GM12865 (cell line): ENCODE measurements at regions not wholly inside any gene's neighbourhood (a gene's known extent, or its start where the extent isn't known, plus 50 kb on each side); places are given as distances from the start of the nearest gene placed in this dataset.

ENCODE experiments used
- DNase-seq: peaks from one replicate; pipeline ENCODE4 v3.0.0; 2010; ENCODE audit warnings: low read depth
- H3K4me3 ChIP-seq: 2 replicates; pipeline ENCODE4 v1.5.1; 2011; ENCODE audit warnings: mild to moderate bottlenecking, low read depth, low read length, control low read depth
- TF ChIP-seq, protein P1 (sequence below): IDR thresholded peaks from 2 replicates; pipeline ENCODE4 v1.5.1; 2011; ENCODE audit warnings: low read length, control low read depth, low read depth, inconsistent platforms; ENCODE audit not compliant: insufficient read depth; ENCODE audit errors: missing control alignments

DNA sequence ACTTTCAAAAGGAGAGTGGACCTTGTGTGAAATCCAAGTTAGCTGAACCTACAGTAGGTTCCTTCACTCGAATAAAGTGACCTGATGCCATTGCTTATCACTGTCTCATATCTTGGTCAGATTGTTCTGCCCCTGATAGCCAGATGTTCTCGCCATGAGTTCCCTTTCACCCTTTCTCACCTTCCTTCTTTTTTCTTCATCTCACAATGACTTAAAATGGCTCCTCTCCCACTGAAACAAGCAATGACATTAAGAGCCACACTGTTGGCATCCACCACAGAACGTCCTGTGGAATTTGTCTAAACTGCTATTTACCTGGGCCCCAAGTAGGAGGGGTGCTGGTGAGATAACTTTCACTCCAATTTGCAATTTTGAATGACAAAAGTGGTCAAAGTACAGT, 227.6 kb upstream of the PPP1R2C start:
- TF ChIP-seq, protein P1, sequence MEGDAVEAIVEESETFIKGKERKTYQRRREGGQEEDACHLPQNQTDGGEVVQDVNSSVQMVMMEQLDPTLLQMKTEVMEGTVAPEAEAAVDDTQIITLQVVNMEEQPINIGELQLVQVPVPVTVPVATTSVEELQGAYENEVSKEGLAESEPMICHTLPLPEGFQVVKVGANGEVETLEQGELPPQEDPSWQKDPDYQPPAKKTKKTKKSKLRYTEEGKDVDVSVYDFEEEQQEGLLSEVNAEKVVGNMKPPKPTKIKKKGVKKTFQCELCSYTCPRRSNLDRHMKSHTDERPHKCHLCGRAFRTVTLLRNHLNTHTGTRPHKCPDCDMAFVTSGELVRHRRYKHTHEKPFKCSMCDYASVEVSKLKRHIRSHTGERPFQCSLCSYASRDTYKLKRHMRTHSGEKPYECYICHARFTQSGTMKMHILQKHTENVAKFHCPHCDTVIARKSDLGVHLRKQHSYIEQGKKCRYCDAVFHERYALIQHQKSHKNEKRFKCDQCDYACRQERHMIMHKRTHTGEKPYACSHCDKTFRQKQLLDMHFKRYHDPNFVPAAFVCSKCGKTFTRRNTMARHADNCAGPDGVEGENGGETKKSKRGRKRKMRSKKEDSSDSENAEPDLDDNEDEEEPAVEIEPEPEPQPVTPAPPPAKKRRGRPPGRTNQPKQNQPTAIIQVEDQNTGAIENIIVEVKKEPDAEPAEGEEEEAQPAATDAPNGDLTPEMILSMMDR = no peak
- DNase-seq = no peak
- H3K4me3 ChIP-seq = no peak overlapping the region

DNA sequence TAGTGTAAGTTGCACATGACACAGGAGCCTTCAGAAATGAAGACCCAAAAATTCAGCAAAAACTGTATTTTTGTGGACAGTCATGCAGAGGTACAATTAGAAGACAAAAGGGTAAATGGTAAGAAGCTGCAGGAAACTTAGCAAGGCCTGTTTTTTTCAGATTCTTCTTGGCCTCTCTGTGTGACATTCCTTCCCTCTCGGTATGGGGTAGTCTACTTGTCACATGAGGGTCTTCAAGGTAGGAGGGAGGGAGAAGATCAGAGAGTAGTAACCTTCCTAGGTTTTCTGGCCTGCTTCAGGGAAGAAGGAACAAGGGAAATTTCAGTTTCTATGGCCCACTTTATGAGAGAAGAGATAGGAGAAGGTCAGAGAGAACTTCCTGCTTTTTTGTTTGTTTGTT, 230.4 kb upstream of the PPP1R2C start:
- DNase-seq = no peak
- no peak overlapping the region for H3K4me3 ChIP-seq
- TF ChIP-seq, protein P1 = no peak

DNA sequence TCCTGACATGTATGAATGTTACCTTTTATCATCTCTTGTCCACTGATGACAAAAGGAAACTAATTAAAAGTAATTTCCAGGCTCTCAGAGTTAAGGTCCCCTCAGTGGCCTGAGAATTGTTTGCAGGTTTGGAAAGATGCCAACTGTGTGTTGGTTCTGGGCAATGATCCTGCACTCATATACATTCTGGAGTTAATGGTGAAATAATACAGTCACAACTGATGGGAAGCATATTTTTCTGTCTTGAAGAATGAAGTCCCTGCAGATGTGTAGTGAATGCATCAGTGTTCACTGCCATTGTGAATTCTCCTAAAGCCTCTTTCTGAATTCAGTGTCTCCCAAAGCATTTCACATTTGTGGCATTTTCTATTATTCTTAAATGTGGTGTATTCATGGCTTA, 238.1 kb upstream of the PPP1R2C start:
- TF ChIP-seq, protein P1 = no peak

DNA sequence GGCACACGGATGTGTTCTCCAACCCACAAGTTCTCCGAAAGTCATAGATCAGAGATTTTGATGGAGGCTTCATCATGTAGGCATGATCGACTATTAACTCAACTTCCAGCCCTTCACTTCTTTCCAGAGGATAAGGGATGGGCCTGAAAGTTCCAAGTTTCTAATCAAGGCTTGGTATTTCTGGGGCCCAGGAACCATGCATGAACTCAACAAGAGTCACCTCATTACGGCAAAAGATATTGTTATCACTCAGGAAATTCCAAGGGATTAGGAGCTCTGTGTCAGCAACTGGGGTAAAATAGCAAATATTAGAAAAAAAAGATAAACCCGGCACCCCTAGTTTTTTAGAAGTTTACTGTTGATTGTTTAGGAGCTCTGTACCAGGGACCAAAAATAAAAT, 240.1 kb upstream of the PPP1R2C start:
- H3K4me3 ChIP-seq = no peak overlapping the region
- TF ChIP-seq, protein P1 = no peak
- DNase-seq = no peak

More for the DNA sequence above, 238.1 kb upstream of the PPP1R2C start:
- no peak overlapping the region for H3K4me3 ChIP-seq
- no peak for DNase-seq

DNA sequence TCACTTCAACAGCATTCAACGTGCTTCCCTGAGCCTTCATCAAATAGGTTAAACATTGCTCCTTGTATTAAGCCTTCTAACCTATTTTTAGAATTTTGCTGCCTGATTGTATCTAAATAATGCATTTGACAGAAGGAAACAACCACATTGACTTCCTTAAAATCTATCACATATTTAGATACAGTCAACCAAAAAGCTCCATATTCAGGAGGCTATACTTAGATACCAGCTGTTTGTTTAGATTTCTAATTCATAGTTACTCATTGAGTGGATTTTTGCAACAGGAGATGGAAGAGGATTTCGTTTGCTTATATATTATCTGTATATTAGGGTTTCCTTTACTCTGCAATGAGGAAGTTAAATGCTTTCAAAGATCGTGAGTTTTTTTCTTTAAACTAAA, 241.1 kb upstream of the PPP1R2C start:
- no peak for DNase-seq
- TF ChIP-seq, protein P1 = no peak
- no peak overlapping the region for H3K4me3 ChIP-seq

DNA sequence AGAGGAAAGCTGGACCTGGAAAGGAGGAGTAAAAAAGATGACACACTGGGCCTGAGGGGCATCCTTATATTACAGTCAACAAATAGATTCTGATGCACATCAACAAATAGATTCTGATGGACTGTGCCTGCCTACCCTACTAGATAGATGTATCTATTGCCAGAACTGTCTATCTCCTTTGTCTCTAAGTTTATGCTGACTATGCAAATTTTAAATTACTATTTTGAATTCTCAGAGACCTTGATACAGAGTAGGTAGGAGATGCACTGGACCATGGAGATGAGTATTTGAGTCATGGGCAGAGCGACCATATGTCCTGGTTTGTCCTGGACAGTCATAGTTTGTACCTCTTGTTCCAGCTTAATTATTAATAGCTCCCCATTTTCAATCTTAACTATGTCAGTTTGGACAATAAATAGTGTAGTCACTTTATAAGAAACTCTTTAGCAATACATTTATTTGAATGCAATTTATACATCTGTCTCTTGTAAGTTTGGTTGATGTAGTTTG, 247.9 kb upstream of the PPP1R2C start:
- DNase-seq = no peak
- TF ChIP-seq, protein P1 = no peak
- no peak overlapping the region for H3K4me3 ChIP-seq

DNA sequence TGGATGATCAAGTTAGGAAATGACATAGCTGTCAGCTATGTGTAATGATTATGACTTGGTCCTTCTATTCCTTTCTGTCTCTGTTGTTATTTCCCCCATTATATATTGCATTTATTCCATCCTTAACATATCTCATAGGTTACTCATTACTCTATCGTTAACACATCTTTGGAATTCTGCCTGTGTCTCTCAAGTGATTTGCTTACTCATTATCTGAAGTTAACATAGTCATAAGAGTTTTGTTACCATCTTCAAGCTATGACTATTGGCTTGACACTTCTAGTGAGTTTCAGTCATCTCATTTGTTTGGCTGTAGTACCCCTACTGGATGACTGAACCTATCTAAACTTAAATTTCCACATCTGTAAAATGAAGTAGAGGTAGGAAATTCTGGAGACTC, 286.1 kb upstream of the PPP1R2C start:
- no peak for DNase-seq
- no peak overlapping the region for H3K4me3 ChIP-seq
- TF ChIP-seq, protein P1 = no peak
